ENCODE measurements at regions not wholly inside any gene's neighbourhood (a gene's known extent, or its start where the extent isn't known, plus 50 kb on each side); places are given as distances from the start of the nearest gene placed in this dataset.

- FAIRE-seq (no peak), DNase-seq (no peak)
- Histone ChIP-seq H3K4me3 (ENCODE audit: low read depth in 1 of 3, low read length in 3 of 3) (no peak overlapping the region), H3K27ac (ENCODE audit: low read depth in 1 of 3, low read length in 2 of 3) (no peak overlapping the region), H3K9me3 (ENCODE audit: control insufficient read depth in 2 of 2, insufficient read depth in 1 of 2, low read depth in 1 of 2, low read length in 1 of 2) (no peaks in the 10 kb centered on the region), H3K27me3 (ENCODE audit: control insufficient read depth in 3 of 3, insufficient read depth in 3 of 3, low read length in 3 of 3) (no peaks in the 10 kb centered on the region), H3K4me1 (ENCODE audit: control insufficient read depth in 3 of 3, insufficient read depth in 2 of 3, low read depth in 1 of 3, low read length in 2 of 3) (no peaks in the 10 kb centered on the region), H3K36me3 (ENCODE audit: control insufficient read depth in 3 of 3, insufficient read depth in 2 of 3, low read depth in 1 of 3, low read length in 3 of 3) (no peaks in the 10 kb centered on the region)
These were observed 438.2 kb downstream of the ARHGEF28 start for GRCh38 chr5:74064225-74064624.

GRCh38 chr5:74063821-74064220 is 437.8 kb downstream of the ARHGEF28 start:
- no peak for FAIRE-seq
- WGBS, 3 donors: 56 to 69% (median 62%) methylated on average over 3 of the region's 3 CpGs

GRCh38 chr5:74063346-74063745 is 437.4 kb downstream of the ARHGEF28 start:
- Histone ChIP-seq H3K9me3 (ENCODE audit: control insufficient read depth in 2 of 2, insufficient read depth in 1 of 2, low read depth in 1 of 2, low read length in 1 of 2) (no peaks in the 10 kb centered on the region), H3K4me3 (ENCODE audit: low read depth in 1 of 3, low read length in 3 of 3) (no peak overlapping the region), H3K4me1 (ENCODE audit: control insufficient read depth in 3 of 3, insufficient read depth in 2 of 3, low read depth in 1 of 3, low read length in 2 of 3) (no peaks in the 10 kb centered on the region), H3K27me3 (ENCODE audit: control insufficient read depth in 3 of 3, insufficient read depth in 3 of 3, low read length in 3 of 3) (no peaks in the 10 kb centered on the region), H3K36me3 (ENCODE audit: control insufficient read depth in 3 of 3, insufficient read depth in 2 of 3, low read depth in 1 of 3, low read length in 3 of 3) (no peaks in the 10 kb centered on the region), H3K27ac (ENCODE audit: low read depth in 1 of 3, low read length in 2 of 3) (no peak overlapping the region)
- no peak for FAIRE-seq
- 80 to 94% (median 91%) methylated on average over 4 of the region's 4 CpGs for WGBS, 3 donors
- no peak for DNase-seq

More at GRCh38 chr5:74063821-74064220, 437.8 kb downstream of the ARHGEF28 start:
- Histone ChIP-seq H3K27me3 (ENCODE audit: control insufficient read depth in 3 of 3, insufficient read depth in 3 of 3, low read length in 3 of 3) (no peaks in the 10 kb centered on the region), H3K4me1 (ENCODE audit: control insufficient read depth in 3 of 3, insufficient read depth in 2 of 3, low read depth in 1 of 3, low read length in 2 of 3) (no peaks in the 10 kb centered on the region), H3K36me3 (ENCODE audit: control insufficient read depth in 3 of 3, insufficient read depth in 2 of 3, low read depth in 1 of 3, low read length in 3 of 3) (no peaks in the 10 kb centered on the region), H3K27ac (ENCODE audit: low read depth in 1 of 3, low read length in 2 of 3) (no peak overlapping the region), H3K9me3 (ENCODE audit: control insufficient read depth in 2 of 2, insufficient read depth in 1 of 2, low read depth in 1 of 2, low read length in 1 of 2) (no peaks in the 10 kb centered on the region), H3K4me3 (ENCODE audit: low read depth in 1 of 3, low read length in 3 of 3) (no peak overlapping the region)
- DNase-seq: no peak

- H3K9me3 ChIP-seq (ENCODE audit: control insufficient read depth in 2 of 2, insufficient read depth in 1 of 2, low read depth in 1 of 2, low read length in 1 of 2): no peaks in the 10 kb centered on the region
- H3K4me1 ChIP-seq (ENCODE audit: control insufficient read depth in 3 of 3, insufficient read depth in 2 of 3, low read depth in 1 of 3, low read length in 2 of 3): no peaks in the 10 kb centered on the region
- no peak overlapping the region for H3K27ac ChIP-seq (ENCODE audit: low read depth in 1 of 3, low read length in 2 of 3)
- no peak for FAIRE-seq
- no peaks in the 10 kb centered on the region for H3K36me3 ChIP-seq (ENCODE audit: control insufficient read depth in 3 of 3, insufficient read depth in 2 of 3, low read depth in 1 of 3, low read length in 3 of 3)
- no peak overlapping the region for H3K4me3 ChIP-seq (ENCODE audit: low read depth in 1 of 3, low read length in 3 of 3)
- H3K27me3 ChIP-seq (ENCODE audit: control insufficient read depth in 3 of 3, insufficient read depth in 3 of 3, low read length in 3 of 3): no peaks in the 10 kb centered on the region
- DNase-seq: no peak
- 91 to 94% (median 94%) methylated on average over 1 of the region's 1 CpG for WGBS, 3 donors
These were observed 435.3 kb downstream of the ARHGEF28 start for GRCh38 chr5:74061292-74061691.

- FAIRE-seq (no peak), DNase-seq (no peak)
- 33 to 77% (median 58%) methylated on average over 1 of the region's 1 CpG for WGBS, 3 donors
- Histone ChIP-seq H3K27ac (ENCODE audit: low read depth in 1 of 3, low read length in 2 of 3) (no peak overlapping the region), H3K4me1 (ENCODE audit: control insufficient read depth in 3 of 3, insufficient read depth in 2 of 3, low read depth in 1 of 3, low read length in 2 of 3) (no peaks in the 10 kb centered on the region), H3K9me3 (ENCODE audit: control insufficient read depth in 2 of 2, insufficient read depth in 1 of 2, low read depth in 1 of 2, low read length in 1 of 2) (no peaks in the 10 kb centered on the region), H3K4me3 (ENCODE audit: low read depth in 1 of 3, low read length in 3 of 3) (no peak overlapping the region), H3K27me3 (ENCODE audit: control insufficient read depth in 3 of 3, insufficient read depth in 3 of 3, low read length in 3 of 3) (no peaks in the 10 kb centered on the region), H3K36me3 (ENCODE audit: control insufficient read depth in 3 of 3, insufficient read depth in 2 of 3, low read depth in 1 of 3, low read length in 3 of 3) (no peaks in the 10 kb centered on the region)
These were observed 433.7 kb downstream of the ARHGEF28 start for GRCh38 chr5:74059706-74060105.

GRCh38 chr5:74056789-74057164 is 430.8 kb downstream of the ARHGEF28 start:
- no peak overlapping the region for H3K4me3 ChIP-seq (ENCODE audit: low read depth in 1 of 3, low read length in 3 of 3)
- H3K36me3 ChIP-seq (ENCODE audit: control insufficient read depth in 3 of 3, insufficient read depth in 2 of 3, low read depth in 1 of 3, low read length in 3 of 3): no peaks in the 10 kb centered on the region
- no peak overlapping the region for H3K27ac ChIP-seq (ENCODE audit: low read depth in 1 of 3, low read length in 2 of 3)
- peak; percentile 54 to 58 for DNase-seq
- no peaks in the 10 kb centered on the region for H3K9me3 ChIP-seq (ENCODE audit: control insufficient read depth in 2 of 2, insufficient read depth in 1 of 2, low read depth in 1 of 2, low read length in 1 of 2)
- no peaks in the 10 kb centered on the region for H3K27me3 ChIP-seq (ENCODE audit: control insufficient read depth in 3 of 3, insufficient read depth in 3 of 3, low read length in 3 of 3)
- no peaks in the 10 kb centered on the region for H3K4me1 ChIP-seq (ENCODE audit: control insufficient read depth in 3 of 3, insufficient read depth in 2 of 3, low read depth in 1 of 3, low read length in 2 of 3)
- no peak for FAIRE-seq

- no peak overlapping the region for H3K4me3 ChIP-seq (ENCODE audit: low read depth in 1 of 3, low read length in 3 of 3)
- 61 to 86% (median 77%) methylated on average over 7 of the region's 7 CpGs for WGBS, 3 donors
These were observed 430.3 kb downstream of the ARHGEF28 start for GRCh38 chr5:74056107-74056788.

GRCh38 chr5:74055486-74056106 is 429.6 kb downstream of the ARHGEF28 start:
- DNase-seq (no peak), FAIRE-seq (no peak)
- H3K27me3 ChIP-seq (ENCODE audit: control insufficient read depth in 3 of 3, insufficient read depth in 3 of 3, low read length in 3 of 3): no peaks in the 10 kb centered on the region
- no peaks in the 10 kb centered on the region for H3K9me3 ChIP-seq (ENCODE audit: control insufficient read depth in 2 of 2, insufficient read depth in 1 of 2, low read depth in 1 of 2, low read length in 1 of 2)
- H3K4me3 ChIP-seq (ENCODE audit: low read depth in 1 of 3, low read length in 3 of 3): no peak overlapping the region
- H3K27ac ChIP-seq (ENCODE audit: low read depth in 1 of 3, low read length in 2 of 3): no peak overlapping the region
- H3K4me1 ChIP-seq (ENCODE audit: control insufficient read depth in 3 of 3, insufficient read depth in 2 of 3, low read depth in 1 of 3, low read length in 2 of 3): no peaks in the 10 kb centered on the region
- 71 to 79% (median 78%) methylated on average over 7 of the region's 7 CpGs for WGBS, 3 donors
- H3K36me3 ChIP-seq (ENCODE audit: control insufficient read depth in 3 of 3, insufficient read depth in 2 of 3, low read depth in 1 of 3, low read length in 3 of 3): no peaks in the 10 kb centered on the region

More at GRCh38 chr5:74056107-74056788, 430.3 kb downstream of the ARHGEF28 start:
- DNase-seq: no peak
- no peaks in the 10 kb centered on the region for H3K4me1 ChIP-seq (ENCODE audit: control insufficient read depth in 3 of 3, insufficient read depth in 2 of 3, low read depth in 1 of 3, low read length in 2 of 3)
- no peaks in the 10 kb centered on the region for H3K9me3 ChIP-seq (ENCODE audit: control insufficient read depth in 2 of 2, insufficient read depth in 1 of 2, low read depth in 1 of 2, low read length in 1 of 2)
- no peak overlapping the region for H3K27ac ChIP-seq (ENCODE audit: low read depth in 1 of 3, low read length in 2 of 3)
- no peak for FAIRE-seq
- no peaks in the 10 kb centered on the region for H3K36me3 ChIP-seq (ENCODE audit: control insufficient read depth in 3 of 3, insufficient read depth in 2 of 3, low read depth in 1 of 3, low read length in 3 of 3)
- H3K27me3 ChIP-seq (ENCODE audit: control insufficient read depth in 3 of 3, insufficient read depth in 3 of 3, low read length in 3 of 3): no peaks in the 10 kb centered on the region

Data from small intestine (tissue), 7 donors.